Activated CD4-positive, alpha-beta T cell treated with anti-CD3 and anti-CD28 coated beads for 24 hours (primary cell): ENCODE measurements at regions not wholly inside any gene's neighbourhood (a gene's known extent, or its start where the extent isn't known, plus 50 kb on each side); places are given as distances from the start of the nearest gene placed in this dataset.
"Not testable (repeated sequence)": the region's sequence is repeated elsewhere in the genome, so short reads cannot be mapped to it uniquely, and the experiment has no call there.

ENCODE experiments used
- DNase-seq, 2 donors: peaks; one replicate each; pipeline ENCODE4 v3.0.0-alpha.2; 2020; ENCODE audit warnings: low read depth in 2 of 2

DNA sequence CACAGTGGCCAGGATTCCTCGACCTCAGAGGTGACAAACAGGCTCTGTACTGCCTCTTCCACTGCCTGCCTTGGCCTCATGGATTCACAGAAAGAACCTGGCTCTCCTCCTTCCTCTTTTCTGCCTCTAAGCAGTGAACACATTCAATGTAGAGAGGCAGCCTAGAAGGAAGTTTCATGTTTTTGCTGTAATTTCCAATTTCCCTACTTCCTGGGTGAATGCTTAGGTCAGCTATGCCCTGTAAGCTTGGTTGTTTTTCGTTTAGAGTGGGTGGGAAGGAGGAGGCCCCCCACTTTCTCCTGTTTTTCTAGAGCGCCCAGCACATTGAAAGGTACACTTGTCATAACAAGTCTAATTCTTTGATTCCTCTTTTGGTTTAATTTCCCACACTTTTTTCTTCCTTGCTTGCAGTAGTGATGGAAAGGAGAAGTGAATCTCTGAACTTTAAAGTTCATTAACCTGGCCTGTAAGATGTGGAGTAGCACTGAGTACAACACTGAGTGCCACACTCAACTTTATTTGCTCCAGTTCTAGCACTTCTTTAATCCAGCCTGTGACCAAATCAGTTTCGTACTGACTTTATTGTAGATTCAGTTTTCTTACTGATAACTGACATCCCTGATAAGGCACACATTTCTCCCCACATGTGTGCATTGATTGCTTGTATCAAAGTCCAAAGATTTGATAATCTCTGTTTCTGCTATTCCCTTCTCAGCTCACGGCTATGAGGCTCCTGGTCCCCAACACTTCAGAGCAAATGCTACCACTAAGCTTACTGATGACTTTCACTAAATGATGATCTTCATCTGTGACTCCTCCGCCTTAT lies 100.0 kb upstream of the MAN1A1 start:
- no peak for DNase-seq

DNA sequence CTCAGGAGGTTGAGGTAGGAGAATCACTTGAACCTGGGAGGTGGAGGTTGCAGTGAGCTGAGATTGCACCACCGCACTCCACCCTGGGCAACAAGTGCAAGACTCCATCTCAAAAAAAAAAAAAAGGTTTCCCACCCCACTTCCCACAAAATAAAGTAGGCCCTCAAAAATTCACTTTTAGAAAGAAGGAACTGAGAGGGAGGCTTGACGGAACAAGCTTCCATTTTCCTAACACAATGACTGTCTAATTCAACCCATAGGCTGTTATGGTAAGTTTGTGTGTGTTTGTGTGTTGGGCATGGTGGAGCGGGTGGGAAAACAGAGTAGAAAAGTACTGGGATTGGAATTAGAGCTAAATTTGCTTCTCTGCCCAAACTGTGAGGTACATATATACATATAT lies 98.4 kb upstream of the MAN1A1 start:
- DNase-seq, result no peak

DNA sequence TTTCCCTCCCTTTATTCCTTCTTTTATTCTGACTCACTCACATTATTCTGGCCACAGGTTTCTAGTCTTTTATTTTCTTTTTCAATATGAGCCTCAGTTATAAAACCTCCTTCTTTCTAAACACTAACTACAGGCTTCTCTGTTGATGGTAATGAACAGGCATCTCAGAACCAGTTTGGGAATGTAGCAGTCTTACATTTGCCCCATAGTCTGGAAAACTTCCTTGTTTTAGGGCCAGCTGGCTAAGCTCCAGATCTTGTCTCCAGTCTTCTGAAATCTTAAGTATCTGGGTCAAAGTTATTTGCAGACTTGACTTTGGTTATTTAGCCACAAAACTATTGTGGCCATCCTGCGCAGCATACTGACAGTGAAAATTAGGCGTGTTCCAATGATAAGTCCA lies 97.0 kb upstream of the MAN1A1 start:
- DNase-seq, result no peak

DNA sequence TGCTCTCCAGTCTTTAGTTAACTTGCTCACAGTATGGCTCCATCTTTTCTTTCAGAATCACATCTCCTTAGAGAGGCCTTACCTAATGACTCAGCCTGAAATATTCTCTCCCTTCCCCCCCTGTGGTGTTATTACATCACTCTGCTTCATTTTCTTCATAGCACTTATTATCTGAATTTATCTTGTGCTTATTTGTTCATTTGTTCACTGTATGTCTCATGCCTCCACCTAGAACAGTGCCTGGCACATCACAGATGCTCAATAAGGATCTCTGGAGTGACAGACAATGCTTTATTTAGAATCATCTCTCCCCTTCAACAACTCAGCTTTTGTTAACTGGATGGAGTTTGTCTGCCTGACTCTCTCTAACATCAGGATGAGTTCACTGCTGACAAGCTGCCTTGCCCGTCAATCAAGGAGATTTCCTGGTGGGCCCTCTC lies 96.6 kb upstream of the MAN1A1 start:
- no peak for DNase-seq

DNA sequence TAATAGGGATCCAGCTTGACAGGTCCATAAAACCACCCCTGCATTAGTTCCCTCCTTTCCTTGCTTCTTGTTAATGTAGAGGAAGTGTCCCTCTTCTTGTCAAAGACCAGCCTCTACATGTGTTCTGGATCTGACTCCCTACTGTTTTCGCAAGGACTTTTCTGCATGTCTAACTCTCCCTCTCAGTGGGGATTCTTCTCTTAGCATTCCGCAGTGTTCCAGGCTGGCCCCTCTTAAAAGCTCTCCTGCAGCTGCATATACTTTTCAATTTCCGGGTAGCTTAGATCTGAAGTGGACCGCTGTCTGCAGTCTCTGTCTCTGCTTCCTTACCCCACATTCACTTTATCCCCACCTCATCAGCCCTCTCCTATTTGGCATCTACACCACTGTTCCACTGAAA lies 96.1 kb upstream of the MAN1A1 start:
- no peak for DNase-seq

DNA sequence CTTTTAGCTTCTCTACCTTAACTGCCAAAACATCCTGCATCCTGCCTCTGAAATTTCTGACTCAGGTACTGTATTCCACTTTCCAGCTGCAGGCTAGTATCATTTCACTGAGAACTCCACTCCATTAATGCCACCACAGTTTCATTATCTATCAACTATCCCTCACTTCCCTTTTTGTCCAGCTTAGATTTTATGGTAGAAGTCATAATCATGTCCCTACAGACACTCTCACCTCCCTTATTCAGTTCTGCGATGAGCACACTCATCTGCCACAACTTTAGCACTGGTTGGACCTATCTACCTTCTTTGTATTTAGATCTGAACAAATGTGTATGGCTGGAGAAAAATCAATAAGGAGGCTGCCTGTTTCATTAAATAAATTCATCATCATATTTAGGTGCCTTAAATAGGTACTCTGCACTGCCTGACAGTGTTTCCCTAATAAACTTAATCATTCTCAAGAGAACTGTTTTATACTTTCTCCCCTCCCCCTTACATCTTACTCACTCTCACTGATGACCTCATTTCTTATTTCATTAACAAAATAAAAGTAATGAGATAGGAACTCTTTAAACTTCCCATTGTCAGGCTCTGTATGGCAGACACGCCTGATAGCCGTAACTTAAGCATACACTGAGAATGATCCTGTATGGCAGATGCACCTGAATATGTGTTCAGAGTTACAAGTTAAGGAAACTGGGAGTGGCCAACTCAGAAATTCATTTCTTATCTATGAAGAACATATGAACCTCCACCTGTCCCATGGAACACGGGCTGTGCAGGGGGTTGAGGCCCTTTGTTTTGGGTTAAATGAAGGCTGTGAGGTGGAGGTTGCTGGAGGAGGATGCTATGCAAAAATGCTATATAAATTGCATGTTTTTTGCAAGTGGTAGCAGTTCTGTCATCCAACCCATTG lies 95.3 kb upstream of the MAN1A1 start:
- DNase-seq, result no peak

DNA sequence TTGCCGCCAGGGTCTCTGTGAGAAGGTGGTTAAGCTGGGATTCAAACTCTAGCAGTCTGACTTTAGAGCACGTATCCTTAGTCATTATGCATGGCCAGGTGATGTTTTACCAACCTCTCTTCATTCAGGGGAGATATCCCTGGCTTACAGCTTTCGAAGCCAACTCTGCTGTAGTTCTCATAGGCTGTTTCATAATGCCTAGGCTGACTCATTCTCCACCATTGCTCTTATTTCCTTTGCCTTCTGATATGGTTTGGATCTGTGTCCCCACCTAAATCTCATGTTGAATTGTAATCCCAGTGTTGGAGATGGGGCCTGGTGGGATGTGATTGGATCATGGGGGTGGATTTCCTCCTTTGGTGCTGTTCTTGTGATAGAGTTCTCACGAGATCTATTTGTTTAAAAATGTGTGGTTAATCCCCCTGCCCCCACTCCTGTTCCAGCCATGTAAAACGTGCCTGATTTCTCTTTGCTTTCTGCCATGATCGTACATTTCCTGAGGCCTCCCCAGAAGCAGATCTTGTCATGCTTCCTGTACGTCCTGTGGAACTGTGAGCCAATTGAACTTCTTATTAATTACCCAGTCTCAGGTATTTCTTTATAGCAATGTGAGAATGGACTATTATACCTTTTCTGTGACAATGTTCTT lies 94.6 kb upstream of the MAN1A1 start:
- DNase-seq, result no peak

DNA sequence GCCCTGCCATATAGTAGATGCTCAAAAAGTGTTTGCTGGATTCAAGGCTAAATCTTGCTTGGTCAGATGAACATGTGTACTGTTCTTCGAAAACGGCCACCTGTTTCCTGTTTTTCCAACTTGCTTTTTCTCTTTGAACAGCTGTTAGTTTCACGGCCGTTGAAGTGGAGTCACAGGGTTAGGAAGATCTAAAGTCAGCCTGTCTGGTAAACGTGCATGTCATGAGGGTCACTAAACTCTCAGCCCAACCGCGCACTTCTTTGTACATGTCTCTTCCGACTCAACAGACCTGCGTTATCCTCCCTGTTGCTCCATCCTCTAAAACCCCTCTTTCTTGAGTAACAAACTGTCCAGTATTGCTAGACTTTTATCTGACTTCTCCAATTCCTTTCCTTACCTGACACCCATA lies 93.2 kb upstream of the MAN1A1 start:
- DNase-seq, result no peak

DNA sequence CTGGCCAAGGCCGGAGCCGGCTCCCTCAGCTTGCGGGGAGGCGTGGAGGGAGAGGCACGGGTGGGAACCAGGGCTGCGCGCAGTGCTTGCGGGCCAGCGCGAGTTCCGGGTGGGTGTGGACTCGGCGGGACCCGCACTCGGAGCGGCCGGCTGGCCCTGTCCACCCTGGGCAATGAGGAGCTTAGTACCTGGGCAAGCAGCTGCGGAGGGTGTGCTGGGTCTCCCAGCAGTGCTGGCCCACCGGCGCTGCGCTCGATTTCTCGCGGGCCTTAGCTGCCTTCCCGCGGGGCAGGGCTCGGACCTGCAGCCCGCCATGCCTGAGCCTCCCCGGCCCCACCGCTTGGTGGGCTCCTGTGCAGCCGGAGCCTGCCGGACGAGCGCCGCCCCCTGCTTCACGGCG lies 91.4 kb upstream of the MAN1A1 start:
- no peak for DNase-seq

DNA sequence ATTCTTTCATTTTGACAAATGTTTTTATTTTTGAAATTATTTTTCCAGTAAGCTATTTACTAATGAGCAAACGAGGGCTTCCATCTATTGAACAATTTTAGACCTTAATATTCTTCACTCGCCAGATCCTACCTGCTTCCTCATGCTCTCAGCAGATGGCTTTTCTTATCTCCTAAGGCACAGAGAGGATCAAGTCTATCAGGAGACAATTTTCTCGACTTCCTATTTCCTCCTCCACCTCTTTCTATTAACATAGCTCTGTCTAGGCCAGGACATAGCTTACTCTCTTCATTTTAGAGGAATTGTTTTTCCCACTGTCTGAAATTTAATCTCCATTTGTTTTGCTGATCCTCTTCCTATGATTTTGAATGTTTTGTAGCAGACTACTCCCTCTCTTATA lies 87.0 kb upstream of the MAN1A1 start:
- DNase-seq, result no peak

DNA sequence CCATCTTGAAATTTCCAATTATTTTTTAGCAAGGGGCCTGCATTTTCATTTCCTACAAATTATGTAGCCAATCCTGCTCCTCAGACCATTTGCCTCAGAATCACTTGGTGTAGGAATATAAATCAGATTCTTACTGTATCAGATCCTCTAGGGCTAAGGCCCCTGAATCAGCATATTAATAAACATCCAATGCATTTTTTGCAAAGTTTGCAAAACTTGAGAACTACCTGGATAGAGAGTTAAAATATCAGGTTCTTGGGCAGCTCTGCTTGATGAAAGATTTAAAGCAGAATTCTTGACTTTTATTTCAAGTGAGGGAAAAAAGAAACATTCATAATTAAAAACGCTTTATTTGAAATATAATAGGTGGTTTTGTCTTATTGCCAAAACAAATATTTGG lies 82.2 kb upstream of the MAN1A1 start:
- no peak for DNase-seq

DNA sequence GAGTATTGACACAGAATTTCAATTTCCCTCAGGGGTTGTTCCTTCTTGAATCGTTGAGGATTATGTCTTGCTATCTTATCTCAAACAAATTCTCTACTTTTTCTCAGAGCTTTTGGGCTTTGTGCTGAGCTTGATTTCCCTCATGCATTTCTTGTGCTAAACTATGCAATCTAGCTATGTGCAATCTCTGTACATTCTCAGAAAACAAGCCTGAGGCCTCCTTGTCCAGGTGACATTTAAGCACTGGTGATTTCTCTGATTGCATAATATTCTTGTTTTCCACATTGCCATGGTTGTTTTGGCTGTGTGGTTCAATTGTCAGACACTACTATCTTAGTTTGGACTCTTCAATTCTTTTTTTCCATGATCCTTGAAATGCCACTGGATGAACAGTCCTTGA lies 81.2 kb upstream of the MAN1A1 start:
- no peak for DNase-seq

DNA sequence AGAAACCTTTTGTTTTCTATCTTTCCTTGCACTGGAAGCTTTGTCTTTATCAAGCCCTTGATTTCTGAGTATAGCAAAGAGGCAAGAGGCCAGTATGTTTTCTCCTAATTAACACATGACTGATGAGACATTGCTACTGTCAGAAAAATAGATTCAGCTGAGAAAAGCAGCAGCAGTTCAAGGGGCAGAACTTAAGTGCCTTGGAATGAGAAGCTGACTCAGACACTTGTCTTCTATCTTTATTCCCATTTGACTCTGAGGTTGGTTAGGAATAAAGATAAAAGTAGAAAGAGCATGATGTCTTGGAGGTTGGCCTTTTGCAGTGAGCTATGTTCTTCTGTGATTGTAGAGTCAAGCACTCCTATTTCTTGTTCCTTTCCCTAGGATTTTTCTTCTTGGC lies 79.1 kb upstream of the MAN1A1 start:
- no peak for DNase-seq

DNA sequence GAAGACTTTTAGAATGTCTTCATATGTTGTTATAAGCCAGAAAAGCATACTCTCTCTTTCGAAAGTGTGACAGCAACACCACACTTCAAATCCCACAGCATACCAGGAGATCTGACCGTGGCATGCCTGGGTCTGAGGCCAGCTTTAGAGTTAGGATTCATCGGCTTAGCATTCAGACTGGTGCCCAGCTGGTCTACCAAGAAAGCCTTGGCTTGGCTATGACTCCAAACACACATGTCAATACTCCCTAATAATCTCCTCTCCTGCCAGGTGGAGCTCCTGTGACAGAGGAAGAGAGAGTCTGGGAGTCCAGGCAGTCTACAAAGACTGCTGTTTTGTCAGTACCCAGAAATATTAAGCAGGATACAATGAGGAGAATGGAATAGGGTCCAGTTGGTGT lies 77.1 kb upstream of the MAN1A1 start:
- no peak for DNase-seq

DNA sequence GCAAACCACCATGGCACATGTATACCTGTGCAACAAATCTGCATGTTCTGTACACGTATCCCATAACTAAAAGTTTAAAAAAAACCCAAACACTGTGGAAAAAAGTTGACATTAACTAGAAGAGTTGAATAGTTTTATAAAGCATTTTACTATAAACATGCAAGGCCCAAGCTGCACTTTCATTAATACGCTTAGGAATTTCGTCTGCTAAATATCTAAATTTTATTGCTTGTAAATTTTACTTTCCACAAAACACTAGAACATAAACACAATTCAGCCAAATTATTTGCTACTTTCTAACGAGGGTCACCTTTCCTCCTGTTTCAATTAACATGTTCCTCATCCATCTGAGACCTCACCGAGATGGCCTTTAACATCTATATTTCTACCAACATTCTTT lies 74.4 kb upstream of the MAN1A1 start:
- no peak for DNase-seq

DNA sequence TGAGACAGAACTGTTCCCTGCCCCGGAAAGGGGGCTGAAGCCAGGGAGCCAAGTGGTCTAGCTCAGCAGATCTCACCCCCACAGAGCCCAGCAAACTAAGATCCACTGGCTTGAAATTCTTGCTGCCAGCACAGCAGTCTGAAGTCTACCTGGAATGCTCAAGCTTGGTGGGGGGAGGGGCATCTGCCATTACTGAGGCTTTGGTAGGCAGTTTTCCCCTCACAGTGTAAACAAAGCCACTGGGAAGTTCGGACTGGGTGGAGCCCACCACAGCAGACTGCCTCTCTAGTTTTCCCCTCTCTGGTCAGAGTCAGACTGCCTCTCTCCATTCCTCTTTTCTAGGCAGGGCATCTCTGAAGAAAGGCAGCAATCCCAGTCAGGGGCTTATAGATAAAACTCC lies 68.5 kb upstream of the MAN1A1 start:
- not testable (repeated sequence) for DNase-seq

DNA sequence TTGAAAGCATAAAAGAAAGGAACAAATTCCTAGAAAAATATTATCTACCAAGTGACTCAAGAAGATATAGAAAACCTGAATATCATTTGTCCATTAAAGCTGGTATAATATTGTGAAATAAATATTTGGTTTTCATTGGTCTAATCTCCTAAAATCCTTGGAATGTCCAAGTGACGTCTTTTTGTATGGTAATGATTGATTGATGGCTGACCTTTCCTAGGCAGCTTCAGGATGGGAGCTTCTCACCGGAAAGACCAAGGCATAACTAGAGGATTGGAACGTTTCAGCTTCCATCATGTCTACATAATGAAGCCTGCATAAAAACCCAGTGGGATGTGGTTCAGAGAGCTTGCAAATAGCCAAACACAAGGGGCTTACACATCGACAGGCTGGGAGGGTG lies 57.6 kb upstream of the MAN1A1 start:
- DNase-seq, result no peak

DNA sequence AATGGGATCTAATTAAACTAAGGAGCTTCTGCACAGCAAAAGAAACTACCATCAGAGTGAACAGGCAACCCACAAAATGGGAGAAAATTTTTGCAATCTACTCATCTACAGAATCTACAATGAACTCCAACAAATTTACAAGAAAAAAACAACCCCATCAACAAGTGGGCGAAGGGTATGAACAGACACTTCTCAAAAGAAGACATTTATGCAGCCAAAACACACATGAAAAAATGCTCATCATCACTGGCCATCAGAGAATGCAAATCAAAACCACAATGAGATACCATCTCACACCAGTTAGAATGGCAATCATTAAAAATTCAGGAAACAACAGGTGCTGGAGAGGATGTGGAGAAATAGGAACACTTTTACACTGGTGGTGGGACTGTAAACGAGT lies 55.6 kb upstream of the MAN1A1 start:
- DNase-seq, result not testable (repeated sequence)
